ENCODE measurements at regions not wholly inside any gene's neighbourhood (a gene's known extent, or its start where the extent isn't known, plus 50 kb on each side); places are given as distances from the start of the nearest gene placed in this dataset.

- H3K27me3 Mint-ChIP-seq = no peaks in the 10 kb centered on the region
- no peaks in the 10 kb centered on the region for H3K4me1 Mint-ChIP-seq (ENCODE audit: low read depth)
- H3K9me3 Mint-ChIP-seq = no peaks in the 10 kb centered on the region
- no peak for DNase-seq
- no peak for ATAC-seq
- H3K36me3 Mint-ChIP-seq (ENCODE audit: low read depth) = no peaks in the 10 kb centered on the region
- H3K4me3 Mint-ChIP-seq = no peak overlapping the region
- H3K27ac Mint-ChIP-seq = no peak overlapping the region
- TF ChIP-seq CTCF (IDR thresholded peaks at IDR 0.05) = no peak
- POLR2A ChIA-PET = no interaction called here
- intact Hi-C loops (cut with micrococcal nuclease) = no loop called here
- CTCF ChIA-PET = no interaction called here
Measured at GRCh38 chr12:114762490-114763110, 78.6 kb upstream of the TBX3 start.

GRCh38 chr12:114760151-114760877 is 76.3 kb upstream of the TBX3 start:
- Mint-ChIP-seq H3K36me3 (ENCODE audit: low read depth) (no peaks in the 10 kb centered on the region), H3K4me1 (ENCODE audit: low read depth) (no peaks in the 10 kb centered on the region), H3K27me3 (no peaks in the 10 kb centered on the region), H3K4me3 (no peak overlapping the region), H3K9me3 (no peaks in the 10 kb centered on the region), H3K27ac (no peak overlapping the region)
- ChIA-PET POLR2A (no interaction called here), CTCF (no interaction called here)
- DNase-seq (no peak), ATAC-seq (no peak)
- intact Hi-C loops (cut with micrococcal nuclease) = no loop called here
- no peak for TF ChIP-seq CTCF (IDR thresholded peaks at IDR 0.05)

- H3K4me1 Mint-ChIP-seq (ENCODE audit: low read depth) = no peaks in the 10 kb centered on the region
- ChIA-PET CTCF (no interaction called here), POLR2A (no interaction called here)
- DNase-seq (no peak), ATAC-seq (no peak)
- no peak for TF ChIP-seq CTCF (IDR thresholded peaks at IDR 0.05)
- H3K27me3 Mint-ChIP-seq = no peaks in the 10 kb centered on the region
- no peak overlapping the region for H3K27ac Mint-ChIP-seq
- H3K4me3 Mint-ChIP-seq = no peak overlapping the region
- intact Hi-C loops (cut with micrococcal nuclease) = no loop called here
- H3K9me3 Mint-ChIP-seq = no peaks in the 10 kb centered on the region
- H3K36me3 Mint-ChIP-seq (ENCODE audit: low read depth) = no peaks in the 10 kb centered on the region
Measured at GRCh38 chr12:114759635-114760034, 75.7 kb upstream of the TBX3 start.

GRCh38 chr12:114757684-114758325 is 73.8 kb upstream of the TBX3 start:
- ATAC-seq = no peak
- no peaks in the 10 kb centered on the region for H3K36me3 Mint-ChIP-seq (ENCODE audit: low read depth)
- ChIA-PET POLR2A (interaction anchor here (0.6 kb wide), 1 partner anchor 477 kb away, joined by 3 read pairs; no protein-coding TSS in a partner anchor), CTCF (no interaction called here)
- no peaks in the 10 kb centered on the region for H3K27me3 Mint-ChIP-seq
- no peaks in the 10 kb centered on the region for H3K9me3 Mint-ChIP-seq
- H3K27ac Mint-ChIP-seq = no peak overlapping the region
- no peak overlapping the region for H3K4me3 Mint-ChIP-seq
- no peak for DNase-seq
- intact Hi-C loops (cut with micrococcal nuclease) = no loop called here
- no peaks in the 10 kb centered on the region for H3K4me1 Mint-ChIP-seq (ENCODE audit: low read depth)
- TF ChIP-seq CTCF (IDR thresholded peaks at IDR 0.05) = no peak

GRCh38 chr12:114752217-114752616 is 68.2 kb upstream of the TBX3 start:
- no peaks in the 10 kb centered on the region for H3K27me3 Mint-ChIP-seq
- POLR2A ChIA-PET = no interaction called here
- no peaks in the 10 kb centered on the region for H3K36me3 Mint-ChIP-seq (ENCODE audit: low read depth)
- CTCF ChIA-PET = no interaction called here
- DNase-seq (no peak), ATAC-seq (no peak)
- no peak overlapping the region for H3K27ac Mint-ChIP-seq
- no peaks in the 10 kb centered on the region for H3K4me1 Mint-ChIP-seq (ENCODE audit: low read depth)
- TF ChIP-seq CTCF (IDR thresholded peaks at IDR 0.05) = no peak
- H3K4me3 Mint-ChIP-seq = no peak overlapping the region
- no peaks in the 10 kb centered on the region for H3K9me3 Mint-ChIP-seq
- intact Hi-C loops (cut with micrococcal nuclease) = no loop called here

Measured in activated CD8-positive, alpha-beta T cell treated with anti-CD3 and anti-CD28 coated beads for 36 hours (primary cell).